Right ventricle myocardium superior (tissue), 1 donor: ENCODE measurements at regions not wholly inside any gene's neighbourhood (a gene's known extent, or its start where the extent isn't known, plus 50 kb on each side); places are given as distances from the start of the nearest gene placed in this dataset.
A peak's percentile ranks its signal among the peaks of the same experiment; 100 is the strongest.

Experiments used
- ATAC-seq: fragments of 200-7000 bp; cut with Tn5 transposase; one replicate; pipeline ENCODE4 v1.9.1; 2020; ENCODE audit warnings: mild to moderate bottlenecking; ENCODE audit not compliant: poor library complexity
- DNase-seq: peaks from one replicate; pipeline ENCODE4 v3.0.0-alpha.2; 2020
- intact Hi-C: fragments of 100-400 bp; cut with DNase I; formaldehyde crosslinking; loops from one replicate; pipeline ENCODE4 v1.11.2; 2022
- donor health status: DM: no; HTN: yes; CAD: no; lungs with severe emphysema.

- DNase-seq (no peak), ATAC-seq (no peak)
- intact Hi-C loops: no loop called here
Observed at GRCh38 chr10:7480742-7481367, 70.0 kb upstream of the SFMBT2 start.

GRCh38 chr10:7479861-7480598 lies 69.2 kb upstream of the SFMBT2 start:
- DNase-seq (no peak), ATAC-seq (no peak)
- intact Hi-C loops: no loop called here

- ATAC-seq: no peak
- no peak for DNase-seq
- intact Hi-C loops: no loop called here
Observed at GRCh38 chr10:7478727-7479457, 68.1 kb upstream of the SFMBT2 start.

GRCh38 chr10:7477538-7478334 lies 66.9 kb upstream of the SFMBT2 start:
- intact Hi-C loops: no loop called here

GRCh38 chr10:7475939-7476338 lies 65.1 kb upstream of the SFMBT2 start:
- no peak for DNase-seq
- peak; percentile 78 for ATAC-seq
- intact Hi-C loops: no loop called here

More at GRCh38 chr10:7477538-7478334, 66.9 kb upstream of the SFMBT2 start:
- DNase-seq (no peak), ATAC-seq (no peak)

GRCh38 chr10:7475046-7475911 lies 64.4 kb upstream of the SFMBT2 start:
- DNase-seq: peak; percentile 62
- peak; percentile 81 for ATAC-seq
- intact Hi-C loops: no loop called here

- intact Hi-C loops: no loop called here
- ATAC-seq: no peak
- DNase-seq: no peak
Observed at GRCh38 chr10:7474388-7474787, 63.6 kb upstream of the SFMBT2 start.

- intact Hi-C loops: no loop called here
- DNase-seq (no peak), ATAC-seq (no peak)
Observed at GRCh38 chr10:7473474-7473873, 62.6 kb upstream of the SFMBT2 start.

GRCh38 chr10:7471720-7472367 lies 61.0 kb upstream of the SFMBT2 start:
- intact Hi-C loops: no loop called here
- peak; percentile 42 for ATAC-seq
- DNase-seq: no peak

GRCh38 chr10:7470371-7470770 lies 59.5 kb upstream of the SFMBT2 start:
- intact Hi-C loops: no loop called here
- DNase-seq (no peak), ATAC-seq (no peak)

GRCh38 chr10:7467031-7467667 lies 56.3 kb upstream of the SFMBT2 start:
- intact Hi-C loops: no loop called here
- ATAC-seq (peak; percentile 57), DNase-seq (no peak)

- intact Hi-C loops: no loop called here
- ATAC-seq (no peak), DNase-seq (no peak)
Observed at GRCh38 chr10:7464691-7465090, 53.9 kb upstream of the SFMBT2 start.
